CD4-positive, alpha-beta memory T cell (primary cell): ENCODE measurements at regions not wholly inside any gene's neighbourhood (a gene's known extent, or its start where the extent isn't known, plus 50 kb on each side); places are given as distances from the start of the nearest gene placed in this dataset.
A peak's percentile ranks its signal among the peaks of the same experiment; 100 is the strongest.
"Not testable (repeated sequence)": the region's sequence is repeated elsewhere in the genome, so short reads cannot be mapped to it uniquely, and the experiment has no call there.

ENCODE experiments used
- CTCF ChIA-PET: fragments of 350-600 bp; sonication (Branson Sonifier 250); formaldehyde crosslinking; loops from one replicate; lab custom pipeline; 2021; ENCODE audit warnings: inconsistent platforms; ENCODE audit not compliant: partially characterized antibody; lab: Charles Lee
- POLR2A ChIA-PET: fragments of 350-600 bp; sonication (Branson Sonifier 250); formaldehyde crosslinking; loops from one replicate; lab custom pipeline; 2021; ENCODE audit not compliant: partially characterized antibody; lab: Charles Lee
- DNase-seq, 5 donors: peaks; one replicate each; pipeline versions ENCODE4 v3.0.0 to v3.0.0-alpha.2; 2020 to 2022; ENCODE audit warnings: mixed read lengths in 1 of 5
- H3K27ac ChIP-seq: one replicate; pipeline ENCODE4 v1.7.0; 2013; ENCODE audit warnings: low read depth, low read length
- H3K27me3 ChIP-seq: 2 replicates; pipeline ENCODE4 v1.7.0; 2013; ENCODE audit warnings: mild to moderate bottlenecking, low read length, moderate library complexity; ENCODE audit not compliant: insufficient read depth
- H3K36me3 ChIP-seq: 2 replicates; pipeline ENCODE4 v1.7.0; 2013; ENCODE audit warnings: mild to moderate bottlenecking, low read length, moderate library complexity; ENCODE audit not compliant: insufficient read depth
- H3K4me1 ChIP-seq: 2 replicates; pipeline ENCODE4 v1.7.0; 2013; ENCODE audit warnings: mild to moderate bottlenecking, low read length, moderate library complexity; ENCODE audit not compliant: insufficient read depth
- H3K4me3 ChIP-seq, 2 donors: one replicate each; pipeline ENCODE4 v1.7.0; 2013; ENCODE audit warnings: low read length in 2 of 2, mild to moderate bottlenecking in 1 of 2
- H3K9me3 ChIP-seq, 2 donors: one replicate each; pipeline ENCODE4 v1.7.0; 2013; ENCODE audit warnings: low read length in 2 of 2, control low read depth in 1 of 2; ENCODE audit not compliant: control insufficient read depth in 1 of 2
- H3K27ac Mint-ChIP-seq, 7 donors: one replicate each; pipeline ENCODE4 v1.8.0; 2020 to 2021; ENCODE audit warnings: mixed read lengths in 7 of 7, mild to moderate bottlenecking in 6 of 7, inconsistent platforms in 3 of 7, moderate library complexity in 3 of 7
- H3K27me3 Mint-ChIP-seq, 2 donors: one replicate each; pipeline ENCODE4 v1.8.0; 2020 to 2021; ENCODE audit warnings: mixed read lengths in 2 of 2
- H3K36me3 Mint-ChIP-seq, 2 donors: one replicate each; pipeline ENCODE4 v1.8.0; 2020 to 2021; ENCODE audit warnings: mixed read lengths in 2 of 2, inconsistent platforms in 1 of 2, mild to moderate bottlenecking in 1 of 2
- H3K4me1 Mint-ChIP-seq, 4 donors: one replicate each; pipeline ENCODE4 v1.8.0; 2020 to 2021; ENCODE audit warnings: mixed read lengths in 4 of 4, mild to moderate bottlenecking in 1 of 4
- H3K4me3 Mint-ChIP-seq, 8 donors: one replicate each; pipeline ENCODE4 v1.8.0; 2020 to 2021; ENCODE audit warnings: mixed read lengths in 8 of 8, mild to moderate bottlenecking in 7 of 8, moderate library complexity in 6 of 8, inconsistent platforms in 3 of 8
- H3K9me3 Mint-ChIP-seq, 8 donors: one replicate each; pipeline ENCODE4 v1.8.0; 2020 to 2021; ENCODE audit warnings: mixed read lengths in 8 of 8, mild to moderate bottlenecking in 5 of 8, inconsistent platforms in 3 of 8, moderate library complexity in 1 of 8
- intact Hi-C: fragments of 100-400 bp; cut with micrococcal nuclease; formaldehyde crosslinking; loops from one replicate; pipeline ENCODE4 v1.15.1; 2023

DNA sequence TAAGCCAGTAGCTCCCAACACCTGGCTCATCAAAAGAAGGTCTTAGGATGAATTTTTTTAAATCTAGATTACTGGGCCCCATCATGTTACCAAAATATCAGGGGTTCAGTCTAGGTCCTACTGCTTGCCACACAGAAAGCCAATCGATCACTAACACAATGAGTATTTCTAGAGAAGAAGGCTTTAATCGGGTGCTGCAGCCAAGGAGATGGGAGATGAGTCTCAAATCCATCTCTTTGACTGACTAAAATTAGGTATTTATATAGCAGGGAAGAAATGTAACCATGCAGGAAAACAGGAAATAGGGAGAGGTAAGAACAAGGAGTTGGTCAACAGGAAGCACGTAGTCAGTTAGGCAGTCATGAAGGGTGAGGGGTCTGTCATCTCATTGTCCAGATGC, 288.2 kb downstream of the CEP170 start:
- CTCF ChIA-PET, result no interaction called here
- no peaks in the 10 kb centered on the region for H3K36me3 Mint-ChIP-seq
- H3K27me3 Mint-ChIP-seq, result peaks cover 3 to 4% of the 10 kb centered on the region in 2 donors
- H3K9me3 Mint-ChIP-seq, result peaks cover 0 to 22% (median 12%) of the 10 kb centered on the region in 8 donors
- Histone ChIP-seq H3K27me3 (no peaks in the 10 kb centered on the region), H3K27ac (no peak overlapping the region), H3K4me1 (no peaks in the 10 kb centered on the region), H3K9me3 (no peaks in the 10 kb centered on the region), H3K4me3 (no peak overlapping the region), H3K36me3 (no peaks in the 10 kb centered on the region)
- intact Hi-C loops, result no loop called here
- POLR2A ChIA-PET, result no interaction called here
- H3K4me1 Mint-ChIP-seq, result no peaks in the 10 kb centered on the region
- no peak overlapping the region for H3K4me3 Mint-ChIP-seq
- H3K27ac Mint-ChIP-seq, result peak overlapping the region in 1 of 7 donors; percentile 44
- DNase-seq, result no peak

GRCh38 chr1:242959397-242959796, 295.7 kb downstream of the CEP170 start:
- H3K9me3 ChIP-seq, H3K4me1 ChIP-seq, H3K27me3 ChIP-seq, H3K9me3 Mint-ChIP-seq, DNase-seq, H3K27ac Mint-ChIP-seq, intact Hi-C loops, H3K36me3 ChIP-seq, H3K27me3 Mint-ChIP-seq, H3K4me3 ChIP-seq, CTCF ChIA-PET, POLR2A ChIA-PET, H3K36me3 Mint-ChIP-seq, H3K27ac ChIP-seq, H3K4me3 Mint-ChIP-seq, H3K4me1 Mint-ChIP-seq: not testable (repeated sequence)

GRCh38 chr1:242954945-242955344, 300.1 kb downstream of the CEP170 start:
- H3K4me3 ChIP-seq, H3K4me1 ChIP-seq, H3K36me3 ChIP-seq, H3K27me3 Mint-ChIP-seq, H3K4me1 Mint-ChIP-seq, CTCF ChIA-PET, H3K27ac Mint-ChIP-seq, H3K36me3 Mint-ChIP-seq, intact Hi-C loops, H3K9me3 ChIP-seq, POLR2A ChIA-PET, H3K27me3 ChIP-seq, H3K27ac ChIP-seq, H3K4me3 Mint-ChIP-seq, DNase-seq, H3K9me3 Mint-ChIP-seq: not testable (repeated sequence)

GRCh38 chr1:242946206-242946605, 308.9 kb downstream of the CEP170 start:
- H3K9me3 Mint-ChIP-seq, result peaks cover 0 to 14% (median 7%) of the 10 kb centered on the region in 8 donors
- H3K27ac ChIP-seq, result no peak overlapping the region
- no peaks in the 10 kb centered on the region for H3K27me3 ChIP-seq
- H3K4me3 Mint-ChIP-seq, result no peak overlapping the region
- H3K27ac Mint-ChIP-seq, result no peak overlapping the region
- H3K4me1 Mint-ChIP-seq, result no peaks in the 10 kb centered on the region
- no peak overlapping the region for H3K4me3 ChIP-seq
- H3K36me3 Mint-ChIP-seq, result no peaks in the 10 kb centered on the region
- POLR2A ChIA-PET, result no interaction called here
- CTCF ChIA-PET, result no interaction called here
- intact Hi-C loops, result no loop called here
- H3K4me1 ChIP-seq, result no peaks in the 10 kb centered on the region
- H3K36me3 ChIP-seq, result no peaks in the 10 kb centered on the region
- peaks cover 0 to 2% of the 10 kb centered on the region in 2 donors for H3K27me3 Mint-ChIP-seq
- H3K9me3 ChIP-seq, result no peaks in the 10 kb centered on the region
- DNase-seq, result no peak

GRCh38 chr1:242936725-242937124, 318.4 kb downstream of the CEP170 start:
- H3K4me3 Mint-ChIP-seq, H3K36me3 Mint-ChIP-seq, H3K36me3 ChIP-seq, H3K27ac Mint-ChIP-seq, intact Hi-C loops, CTCF ChIA-PET, H3K4me1 Mint-ChIP-seq, H3K27ac ChIP-seq, DNase-seq, POLR2A ChIA-PET, H3K27me3 Mint-ChIP-seq, H3K27me3 ChIP-seq, H3K9me3 Mint-ChIP-seq, H3K4me1 ChIP-seq, H3K4me3 ChIP-seq, H3K9me3 ChIP-seq: not testable (repeated sequence)

- H3K4me1 Mint-ChIP-seq, H3K36me3 Mint-ChIP-seq, H3K27me3 Mint-ChIP-seq, H3K4me1 ChIP-seq, H3K9me3 Mint-ChIP-seq, H3K27ac ChIP-seq, CTCF ChIA-PET, POLR2A ChIA-PET, H3K4me3 Mint-ChIP-seq, H3K4me3 ChIP-seq, DNase-seq, H3K27me3 ChIP-seq, intact Hi-C loops, H3K36me3 ChIP-seq, H3K9me3 ChIP-seq, H3K27ac Mint-ChIP-seq: not testable (repeated sequence)
Measured at GRCh38 chr1:242924717-242925116, 330.4 kb downstream of the CEP170 start.

DNA sequence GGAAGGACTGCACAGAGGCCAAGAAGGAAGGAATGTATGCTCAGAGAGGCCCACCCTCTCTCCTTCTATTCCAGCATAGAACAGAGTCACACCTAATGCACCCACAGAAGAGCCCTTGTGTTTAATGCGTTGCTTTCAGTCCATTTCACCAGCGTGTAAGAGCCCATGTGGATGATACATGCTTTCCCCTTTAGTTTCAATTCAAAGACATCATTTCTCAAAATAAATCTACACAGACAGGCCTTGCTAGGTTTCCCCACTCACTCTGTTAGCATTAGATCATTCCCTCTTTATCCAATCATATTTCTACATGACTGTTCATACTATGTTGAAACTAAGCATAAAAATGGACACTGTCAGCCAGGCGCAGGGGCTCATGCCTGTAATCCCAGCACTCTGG, 331.5 kb downstream of the CEP170 start:
- CTCF ChIA-PET, H3K4me1 ChIP-seq, H3K27me3 Mint-ChIP-seq, DNase-seq, H3K4me3 Mint-ChIP-seq, H3K27ac ChIP-seq, H3K36me3 ChIP-seq, POLR2A ChIA-PET, H3K36me3 Mint-ChIP-seq, H3K9me3 ChIP-seq, H3K4me1 Mint-ChIP-seq, H3K27ac Mint-ChIP-seq, H3K27me3 ChIP-seq, intact Hi-C loops, H3K9me3 Mint-ChIP-seq, H3K4me3 ChIP-seq: not testable (repeated sequence)

- intact Hi-C loops, H3K4me3 Mint-ChIP-seq, H3K9me3 Mint-ChIP-seq, H3K4me1 Mint-ChIP-seq, H3K9me3 ChIP-seq, DNase-seq, H3K27ac ChIP-seq, H3K4me1 ChIP-seq, H3K4me3 ChIP-seq, H3K27ac Mint-ChIP-seq, H3K36me3 ChIP-seq, CTCF ChIA-PET, H3K27me3 ChIP-seq, H3K36me3 Mint-ChIP-seq, H3K27me3 Mint-ChIP-seq, POLR2A ChIA-PET: not testable (repeated sequence)
Measured at GRCh38 chr1:242914729-242915128, 340.4 kb downstream of the CEP170 start.
